GM19193 (cell line): ENCODE measurements at regions not wholly inside any gene's neighbourhood (a gene's known extent, or its start where the extent isn't known, plus 50 kb on each side); places are given as distances from the start of the nearest gene placed in this dataset.
A peak's percentile ranks its signal among the peaks of the same experiment; 100 is the strongest.

Experiments
- POLR2A ChIP-seq: IDR thresholded peaks from 4 replicates; pipeline ENCODE4 v1.6.1; 2011; ENCODE audit not compliant: insufficient read depth, insufficient read length; ENCODE audit errors: extremely low read depth

DNA sequence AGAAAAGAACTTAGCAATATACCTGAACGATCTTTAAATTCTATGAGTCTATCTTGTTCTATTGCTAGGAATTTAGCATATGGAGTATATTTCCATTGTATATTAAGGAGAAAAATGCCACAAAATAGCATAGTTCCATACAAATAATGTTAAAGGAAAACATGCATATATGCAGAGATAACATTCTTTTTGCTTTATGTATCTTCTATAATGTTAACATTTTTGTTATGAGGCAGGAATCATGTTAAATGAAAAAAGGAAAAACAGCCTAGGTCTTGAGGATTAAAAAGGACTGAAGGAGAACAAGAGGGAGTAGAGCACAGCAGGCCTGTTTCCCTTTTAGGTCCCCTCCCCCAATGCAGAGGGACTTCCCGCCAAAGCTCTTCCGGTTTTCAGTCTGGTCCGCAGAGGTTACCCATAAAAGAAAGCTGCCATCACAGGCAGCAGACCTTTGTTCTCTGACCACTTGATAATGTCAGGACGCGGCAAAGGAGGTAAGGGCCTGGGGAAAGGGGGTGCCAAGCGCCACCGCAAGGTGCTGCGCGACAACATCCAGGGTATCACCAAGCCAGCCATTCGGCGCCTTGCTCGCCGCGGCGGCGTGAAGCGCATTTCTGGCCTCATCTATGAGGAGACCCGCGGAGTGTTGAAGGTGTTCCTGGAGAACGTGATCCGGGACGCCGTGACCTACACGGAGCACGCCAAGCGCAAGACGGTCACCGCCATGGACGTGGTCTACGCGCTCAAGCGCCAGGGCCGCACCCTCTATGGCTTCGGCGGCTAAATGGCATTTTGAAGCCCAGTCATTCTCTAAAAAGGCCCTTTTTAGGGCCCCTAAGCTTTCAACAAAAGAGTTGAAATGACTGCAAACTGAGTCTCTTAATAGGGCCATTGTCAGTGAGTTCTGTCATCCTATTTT, 108.4 kb upstream of the PRSS16 start:
- TF ChIP-seq POLR2A, result peak; percentile 98

DNA sequence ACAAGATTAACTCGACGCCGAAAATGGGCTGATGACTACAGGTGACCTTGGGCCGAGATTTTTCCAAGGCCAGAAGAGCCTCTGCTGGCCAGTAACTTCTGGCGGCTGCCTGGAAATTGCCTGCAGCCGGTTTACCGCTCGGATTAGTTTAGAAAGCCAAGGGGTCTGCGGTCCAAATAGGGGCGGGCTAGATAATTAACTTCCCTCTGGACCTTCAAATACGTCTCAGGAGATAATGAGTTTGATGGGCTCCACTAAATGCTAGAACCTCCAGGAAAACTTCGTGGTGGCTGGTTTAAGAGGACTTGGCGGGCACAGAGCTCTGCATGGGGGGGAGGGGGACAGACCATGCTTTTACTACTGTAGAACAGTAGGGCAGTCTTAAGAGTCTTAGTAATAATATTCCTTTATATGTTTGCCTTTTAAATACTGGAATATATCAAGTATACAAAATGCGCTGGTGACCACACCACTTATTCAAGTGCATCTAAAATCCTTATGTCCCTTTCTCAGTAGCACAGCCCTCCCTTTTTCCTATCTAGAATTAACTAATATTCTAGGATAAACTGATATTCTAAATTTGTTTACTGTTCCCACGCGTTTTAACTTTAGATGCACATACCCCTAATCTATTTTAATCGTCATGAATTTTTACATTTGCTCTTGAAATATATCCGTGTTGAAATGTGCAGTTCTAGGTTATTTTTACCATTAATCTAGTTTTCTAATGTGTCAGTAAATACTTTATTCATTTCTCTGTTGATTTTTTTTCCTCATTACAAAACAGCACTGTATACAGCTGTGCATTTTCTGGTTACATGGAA, 107.5 kb upstream of the PRSS16 start:
- peak; percentile 21 for TF ChIP-seq POLR2A

DNA sequence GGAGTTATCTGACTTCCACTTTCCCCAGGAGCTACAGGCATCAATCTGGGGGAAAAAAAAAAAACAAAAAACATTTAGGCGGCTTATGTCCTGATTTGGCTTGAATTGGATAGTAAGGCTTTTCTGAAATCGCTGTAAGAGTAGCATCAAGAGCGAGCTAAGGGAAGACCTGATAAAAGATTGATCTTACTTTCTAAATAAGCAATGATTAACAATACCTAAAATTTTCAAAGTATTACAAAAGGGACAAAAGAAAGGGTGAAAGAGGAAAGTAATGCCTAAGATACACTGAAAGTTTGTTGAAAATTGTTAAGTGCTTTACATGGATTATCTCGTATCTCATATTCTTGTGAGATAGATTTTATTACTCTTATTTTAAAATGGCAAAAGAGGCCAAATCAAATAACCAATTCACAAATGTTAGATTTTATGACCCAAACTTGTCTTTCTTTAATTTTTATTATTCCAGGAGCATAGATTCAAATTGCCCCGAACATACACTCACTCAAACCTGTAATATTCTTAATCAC, 106.4 kb upstream of the PRSS16 start:
- TF ChIP-seq POLR2A, result no peak

DNA sequence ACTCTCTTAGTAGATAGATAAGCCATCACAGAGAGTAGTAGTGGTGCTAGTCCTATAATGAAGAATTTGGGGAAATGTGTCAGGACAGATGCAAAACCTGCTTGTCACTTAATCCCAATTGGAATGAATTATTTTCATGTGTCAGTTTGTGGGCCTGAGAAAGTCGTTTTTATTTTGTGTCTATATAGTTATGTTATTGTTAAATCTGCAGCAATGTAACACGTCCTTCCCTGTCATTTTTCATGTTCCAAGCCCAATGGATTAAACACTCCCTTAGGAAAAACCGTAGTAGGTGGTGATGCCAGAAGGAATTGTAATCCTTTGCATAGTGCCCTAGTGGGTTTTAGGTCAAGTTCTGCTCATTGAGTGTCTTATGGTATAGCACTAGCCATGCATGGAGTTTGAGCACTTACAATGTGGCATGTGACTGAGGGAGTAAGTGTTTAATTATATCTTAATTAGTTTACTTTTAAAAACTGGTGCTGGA, 105.9 kb upstream of the PRSS16 start:
- no peak for TF ChIP-seq POLR2A

DNA sequence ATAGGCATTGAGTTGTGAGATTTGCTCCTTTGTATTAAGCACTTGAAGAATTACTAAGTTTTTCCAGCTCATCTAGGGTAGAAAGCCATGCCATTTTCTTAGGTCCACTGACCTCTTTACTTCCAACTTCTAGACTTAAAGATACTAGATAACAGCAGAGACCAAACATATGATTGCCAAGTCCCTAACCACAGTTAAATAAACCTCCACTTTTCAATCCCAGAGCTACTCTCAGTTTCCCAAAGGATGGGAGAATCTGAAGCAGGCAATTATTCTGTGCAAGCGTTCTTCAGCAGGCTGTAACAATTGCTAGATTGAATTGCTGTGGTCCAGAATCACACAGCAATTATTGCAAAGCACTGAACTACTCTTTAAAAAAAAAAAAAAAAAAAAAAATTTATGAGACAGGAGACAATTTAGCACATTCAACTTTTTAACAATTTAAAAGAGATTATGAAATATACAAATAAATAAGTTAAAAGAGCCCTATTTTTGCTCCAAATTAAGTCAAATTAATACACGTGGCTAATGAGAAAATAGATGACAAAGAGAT, 104.0 kb upstream of the PRSS16 start:
- TF ChIP-seq POLR2A, result no peak

DNA sequence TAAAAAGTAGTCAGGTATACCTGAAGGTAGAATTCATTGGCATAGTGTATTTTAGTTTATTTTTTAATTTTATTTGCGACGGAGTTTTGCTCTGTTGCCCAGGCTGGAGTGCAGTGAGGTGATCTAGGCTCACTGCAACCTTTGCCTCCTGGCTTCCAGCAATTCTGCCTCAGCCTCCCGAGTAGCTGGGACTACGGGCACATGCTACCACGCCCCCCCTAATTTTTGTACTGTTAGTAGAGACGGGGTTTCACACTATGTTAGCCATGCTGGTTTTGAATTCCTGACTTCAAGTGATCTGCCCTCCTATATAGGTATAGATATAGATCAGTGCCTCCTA, 102.8 kb upstream of the PRSS16 start:
- no peak for TF ChIP-seq POLR2A

DNA sequence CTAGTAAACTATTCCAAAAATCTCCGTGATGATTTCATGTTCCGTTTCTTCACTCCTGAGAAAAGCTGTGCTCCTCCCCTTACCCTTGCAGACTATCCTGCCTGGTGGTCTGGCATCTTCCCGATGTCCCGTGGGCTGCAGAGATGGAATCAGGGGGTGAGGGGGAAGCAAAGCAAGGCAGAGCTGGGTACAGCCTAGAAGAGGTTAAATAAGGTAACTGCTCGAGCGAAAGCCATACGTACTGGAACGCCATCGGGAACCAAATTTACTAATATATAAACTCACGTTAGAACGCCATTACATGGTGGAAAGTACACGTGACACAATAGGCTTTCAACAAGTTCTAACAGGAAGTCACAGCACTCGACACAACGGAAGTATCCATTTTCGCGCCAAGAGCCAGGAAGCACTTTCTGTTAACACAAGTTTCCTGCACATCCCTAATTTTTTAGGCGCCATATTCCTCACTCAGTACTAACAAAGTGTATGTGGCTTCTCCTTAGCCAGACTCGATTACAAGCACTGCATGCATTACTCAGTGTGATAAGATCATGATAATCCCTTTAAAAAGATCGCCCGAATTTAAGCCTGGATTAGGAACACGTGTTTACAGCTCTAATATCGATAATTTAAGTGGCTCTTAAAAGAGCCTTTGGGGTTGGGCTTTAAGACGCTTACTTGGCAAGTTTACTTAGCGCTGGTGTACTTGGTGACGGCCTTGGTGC, 101.6 kb upstream of the PRSS16 start:
- peak; percentile 90 for TF ChIP-seq POLR2A

DNA sequence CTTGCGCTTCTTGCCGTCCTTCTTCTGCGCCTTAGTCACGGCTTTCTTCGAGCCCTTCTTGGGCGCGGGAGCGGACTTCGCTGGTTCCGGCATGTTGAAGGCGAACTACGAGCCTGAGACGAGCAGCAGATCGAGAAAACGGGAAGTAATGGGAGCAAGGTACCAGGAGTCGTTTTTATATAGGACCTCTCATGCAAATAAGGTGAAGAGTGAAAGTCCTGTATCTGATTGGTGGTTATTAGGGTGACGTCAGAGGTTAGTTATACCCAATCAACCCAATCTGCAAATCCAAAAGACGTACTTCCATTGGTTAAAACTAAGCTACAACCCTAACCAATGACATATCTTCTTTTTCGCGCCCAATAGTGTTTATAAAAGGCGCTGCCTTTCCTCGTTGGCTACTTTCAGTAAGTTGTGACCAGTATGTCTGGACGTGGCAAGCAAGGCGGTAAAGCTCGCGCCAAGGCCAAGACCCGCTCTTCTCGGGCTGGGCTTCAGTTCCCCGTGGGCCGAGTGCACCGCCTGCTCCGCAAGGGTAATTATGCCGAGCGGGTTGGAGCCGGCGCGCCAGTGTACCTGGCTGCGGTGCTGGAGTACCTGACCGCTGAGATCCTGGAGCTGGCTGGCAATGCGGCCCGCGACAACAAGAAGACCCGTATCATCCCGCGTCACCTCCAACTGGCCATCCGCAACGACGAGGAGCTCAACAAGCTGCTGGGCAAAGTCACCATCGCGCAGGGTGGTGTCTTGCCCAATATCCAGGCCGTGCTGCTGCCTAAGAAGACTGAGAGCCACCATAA, 100.6 kb upstream of the PRSS16 start:
- TF ChIP-seq POLR2A, result peak; percentile 97

DNA sequence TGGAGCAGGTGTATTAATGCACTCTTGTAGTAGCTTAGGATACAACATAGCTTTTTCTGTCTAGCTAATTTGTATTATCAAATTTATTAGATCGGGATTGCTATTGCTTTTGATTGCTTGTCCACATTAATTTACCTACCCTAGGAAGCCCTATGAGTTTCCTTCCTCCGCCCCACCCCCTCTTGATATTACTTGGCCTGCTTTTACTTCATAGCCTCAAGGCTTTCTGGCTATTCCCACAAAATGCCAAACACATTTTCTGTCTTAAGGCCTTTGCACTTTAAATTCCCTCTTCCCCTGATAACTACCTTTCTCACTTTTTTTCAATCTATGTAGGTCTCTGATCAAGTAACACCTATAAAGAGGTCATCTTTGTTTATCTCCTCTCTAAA, 99.1 kb upstream of the PRSS16 start:
- no peak for TF ChIP-seq POLR2A

DNA sequence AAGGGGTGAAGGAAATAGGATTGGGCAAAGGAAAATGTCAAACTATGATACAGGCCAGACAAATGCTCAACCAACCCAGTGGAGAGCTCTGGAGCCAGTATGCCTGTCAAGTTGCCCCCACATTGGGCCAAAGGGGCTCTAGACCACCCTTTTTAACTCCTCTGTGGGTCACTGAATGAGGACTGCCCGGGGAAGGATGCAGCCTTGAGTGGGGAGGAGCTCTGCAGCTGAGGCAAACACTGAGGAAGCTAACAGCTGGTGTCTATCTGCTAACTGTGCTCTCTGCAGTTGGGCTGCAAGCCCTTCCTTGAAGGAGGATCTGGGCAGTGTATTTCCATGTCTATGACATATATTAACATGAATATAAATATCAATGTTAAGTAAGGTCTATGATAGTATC, 98.4 kb upstream of the PRSS16 start:
- no peak for TF ChIP-seq POLR2A

DNA sequence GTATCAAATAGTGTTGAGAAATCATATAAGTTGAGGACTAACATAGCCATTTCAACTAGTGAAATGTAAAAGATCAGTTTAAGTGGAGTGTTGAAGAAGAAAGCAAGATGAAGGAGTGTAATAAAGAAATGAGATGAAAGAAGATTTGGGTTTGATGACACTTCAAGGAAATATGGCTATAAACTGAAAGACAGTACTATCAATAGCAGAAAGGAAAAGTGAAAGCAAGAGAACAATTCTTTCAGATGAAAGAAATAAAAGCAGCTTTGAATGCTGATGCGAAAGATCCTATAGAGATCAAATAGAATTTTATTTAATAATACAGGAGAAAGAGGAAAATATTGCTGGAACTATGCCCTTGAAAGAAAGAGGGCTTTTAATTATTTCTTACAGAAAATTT, 92.8 kb upstream of the PRSS16 start:
- no peak for TF ChIP-seq POLR2A

DNA sequence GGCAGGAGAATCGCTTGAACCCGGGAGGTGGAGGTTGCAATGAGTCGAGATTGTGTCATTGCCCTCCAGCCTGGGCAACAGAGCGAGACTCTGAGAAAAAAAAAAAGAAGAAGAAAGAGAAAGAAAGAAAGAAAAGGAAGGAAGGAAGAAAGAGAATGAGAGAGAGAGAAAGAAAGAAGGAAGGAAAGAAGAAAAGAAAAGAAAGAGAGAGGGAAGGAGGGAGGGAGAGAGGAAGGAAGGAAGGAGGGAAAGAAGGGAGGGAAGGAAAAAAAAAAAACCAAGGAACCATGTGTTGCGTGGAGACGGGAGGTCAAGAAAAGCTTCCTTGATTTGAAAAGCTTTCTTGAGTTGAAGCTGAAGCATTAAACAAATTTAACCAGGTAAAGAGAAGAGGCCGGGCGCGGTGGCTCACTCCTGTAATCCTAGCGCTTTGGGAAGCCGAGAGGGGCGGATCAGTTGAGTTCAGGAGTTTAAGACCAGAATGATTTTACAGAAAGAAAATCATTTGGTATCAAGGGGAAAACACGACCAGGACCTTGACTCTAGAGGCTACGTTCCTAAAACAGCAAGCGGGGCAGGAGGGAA, 90.5 kb upstream of the PRSS16 start:
- TF ChIP-seq POLR2A, result no peak
